ENCODE measurements at regions not wholly inside any gene's neighbourhood (a gene's known extent, or its start where the extent isn't known, plus 50 kb on each side); places are given as distances from the start of the nearest gene placed in this dataset.

DNA sequence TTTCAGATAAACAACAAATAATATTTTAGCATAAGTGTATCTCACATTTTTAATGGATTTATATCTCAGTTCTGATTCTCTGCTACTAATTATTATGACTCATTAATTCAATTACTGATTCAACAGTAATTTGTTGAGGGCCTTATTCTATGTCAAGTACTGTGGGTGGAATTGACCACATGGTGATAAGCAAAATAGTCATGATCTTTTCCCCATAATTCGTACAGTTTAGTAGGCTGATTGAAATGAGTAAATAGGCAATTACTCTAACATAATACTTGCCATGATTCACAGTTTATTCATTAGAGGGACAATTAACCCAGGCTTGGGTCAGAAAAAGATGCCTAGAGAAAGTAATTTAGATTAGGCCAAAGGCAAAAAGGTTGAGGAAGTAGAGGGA lies 60.9 kb upstream of the SLC4A7 start:
- no peak for TF ChIP-seq POLR2A (IDR thresholded peaks at IDR 0.05)
- TF ChIP-seq, protein P1, sequence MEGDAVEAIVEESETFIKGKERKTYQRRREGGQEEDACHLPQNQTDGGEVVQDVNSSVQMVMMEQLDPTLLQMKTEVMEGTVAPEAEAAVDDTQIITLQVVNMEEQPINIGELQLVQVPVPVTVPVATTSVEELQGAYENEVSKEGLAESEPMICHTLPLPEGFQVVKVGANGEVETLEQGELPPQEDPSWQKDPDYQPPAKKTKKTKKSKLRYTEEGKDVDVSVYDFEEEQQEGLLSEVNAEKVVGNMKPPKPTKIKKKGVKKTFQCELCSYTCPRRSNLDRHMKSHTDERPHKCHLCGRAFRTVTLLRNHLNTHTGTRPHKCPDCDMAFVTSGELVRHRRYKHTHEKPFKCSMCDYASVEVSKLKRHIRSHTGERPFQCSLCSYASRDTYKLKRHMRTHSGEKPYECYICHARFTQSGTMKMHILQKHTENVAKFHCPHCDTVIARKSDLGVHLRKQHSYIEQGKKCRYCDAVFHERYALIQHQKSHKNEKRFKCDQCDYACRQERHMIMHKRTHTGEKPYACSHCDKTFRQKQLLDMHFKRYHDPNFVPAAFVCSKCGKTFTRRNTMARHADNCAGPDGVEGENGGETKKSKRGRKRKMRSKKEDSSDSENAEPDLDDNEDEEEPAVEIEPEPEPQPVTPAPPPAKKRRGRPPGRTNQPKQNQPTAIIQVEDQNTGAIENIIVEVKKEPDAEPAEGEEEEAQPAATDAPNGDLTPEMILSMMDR (IDR thresholded peaks at IDR 0.05) = no peak

All from heart left ventricle (tissue), 13 donors.